Peyer's patch (tissue), 4 donors: ENCODE measurements at regions not wholly inside any gene's neighbourhood (a gene's known extent, or its start where the extent isn't known, plus 50 kb on each side); places are given as distances from the start of the nearest gene placed in this dataset.

ENCODE experiments used
- POLR2A ChIP-seq, 2 donors: fragments of 450-650 bp; IDR thresholded peaks; one replicate each; pipeline ENCODE4 v1.5.1; 2017; ENCODE audit warnings: antibody characterized with exemption in 2 of 2, mild to moderate bottlenecking in 2 of 2, moderate library complexity in 2 of 2
- TF ChIP-seq, protein P1 (sequence below), 6 experiments: fragments of 450-650 bp in 4 of 6; fragments of 200-600 bp in 2 of 6; sonication (generic) in 1 of 6; IDR thresholded peaks; one replicate each; pipeline ENCODE4 v1.5.1; 2017 to 2019; ENCODE audit warnings: antibody characterized with exemption in 6 of 6, mild to moderate bottlenecking in 3 of 6, moderate library complexity in 1 of 6

DNA sequence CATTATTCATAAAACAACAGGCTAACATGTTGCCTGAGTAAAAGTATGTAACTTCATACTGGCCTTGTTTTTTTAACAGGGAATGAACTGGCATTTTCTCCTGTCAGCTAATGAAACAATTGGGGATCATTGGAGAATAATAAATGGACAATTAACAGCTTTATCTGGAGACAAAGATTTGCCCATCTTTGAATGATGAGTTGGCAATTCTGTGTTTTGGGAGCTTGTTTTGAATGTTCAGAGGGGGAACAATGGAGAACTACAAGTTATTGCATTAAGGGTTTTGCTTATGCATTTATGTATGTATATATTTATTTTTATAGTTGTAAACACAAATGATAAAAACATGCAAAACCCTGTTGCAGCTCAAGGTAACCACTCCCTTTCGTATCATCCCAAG lies 150.3 kb downstream of the CBLN4 start:
- TF ChIP-seq, protein P1, sequence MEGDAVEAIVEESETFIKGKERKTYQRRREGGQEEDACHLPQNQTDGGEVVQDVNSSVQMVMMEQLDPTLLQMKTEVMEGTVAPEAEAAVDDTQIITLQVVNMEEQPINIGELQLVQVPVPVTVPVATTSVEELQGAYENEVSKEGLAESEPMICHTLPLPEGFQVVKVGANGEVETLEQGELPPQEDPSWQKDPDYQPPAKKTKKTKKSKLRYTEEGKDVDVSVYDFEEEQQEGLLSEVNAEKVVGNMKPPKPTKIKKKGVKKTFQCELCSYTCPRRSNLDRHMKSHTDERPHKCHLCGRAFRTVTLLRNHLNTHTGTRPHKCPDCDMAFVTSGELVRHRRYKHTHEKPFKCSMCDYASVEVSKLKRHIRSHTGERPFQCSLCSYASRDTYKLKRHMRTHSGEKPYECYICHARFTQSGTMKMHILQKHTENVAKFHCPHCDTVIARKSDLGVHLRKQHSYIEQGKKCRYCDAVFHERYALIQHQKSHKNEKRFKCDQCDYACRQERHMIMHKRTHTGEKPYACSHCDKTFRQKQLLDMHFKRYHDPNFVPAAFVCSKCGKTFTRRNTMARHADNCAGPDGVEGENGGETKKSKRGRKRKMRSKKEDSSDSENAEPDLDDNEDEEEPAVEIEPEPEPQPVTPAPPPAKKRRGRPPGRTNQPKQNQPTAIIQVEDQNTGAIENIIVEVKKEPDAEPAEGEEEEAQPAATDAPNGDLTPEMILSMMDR (IDR thresholded peaks at IDR 0.05) = no peak
- TF ChIP-seq POLR2A (IDR thresholded peaks at IDR 0.05) = no peak
